Muscle of leg (tissue), 3 donors: ENCODE measurements at regions not wholly inside any gene's neighbourhood (a gene's known extent, or its start where the extent isn't known, plus 50 kb on each side); places are given as distances from the start of the nearest gene placed in this dataset.

Experiments used
- DNase-seq: peaks from one replicate; pipeline ENCODE4 v3.0.0; 2013
- H3K27ac ChIP-seq: one replicate; pipeline ENCODE4 v1.5.1; 2013; ENCODE audit warnings: mild to moderate bottlenecking, low read length, control low read depth
- H3K27me3 ChIP-seq: one replicate; pipeline ENCODE4 v1.6.1; 2013; ENCODE audit warnings: low read length; ENCODE audit not compliant: control insufficient read depth, insufficient read depth
- H3K36me3 ChIP-seq: one replicate; pipeline ENCODE4 v1.6.1; 2013; ENCODE audit warnings: low read length; ENCODE audit not compliant: control insufficient read depth, insufficient read depth
- H3K4me1 ChIP-seq: one replicate; pipeline ENCODE4 v1.6.1; 2013; ENCODE audit warnings: low read length; ENCODE audit not compliant: control insufficient read depth, insufficient read depth
- H3K4me3 ChIP-seq: one replicate; pipeline ENCODE4 v1.5.1; 2013; ENCODE audit warnings: low read length, control low read depth
- H3K9me3 ChIP-seq: replicated peaks from 2 replicates; pipeline ENCODE4 v1.6.1; 2013; ENCODE audit warnings: low read depth, low read length; ENCODE audit not compliant: control insufficient read depth
- WGBS: methylation state at CpG from one replicate; pipeline ENCODE4 v1.1.5; 2013; ENCODE audit warnings: missing lambda C conversion rate; ENCODE audit not compliant: insufficient coverage; 5-methylcytosine and 5-hydroxymethylcytosine counted together

DNA sequence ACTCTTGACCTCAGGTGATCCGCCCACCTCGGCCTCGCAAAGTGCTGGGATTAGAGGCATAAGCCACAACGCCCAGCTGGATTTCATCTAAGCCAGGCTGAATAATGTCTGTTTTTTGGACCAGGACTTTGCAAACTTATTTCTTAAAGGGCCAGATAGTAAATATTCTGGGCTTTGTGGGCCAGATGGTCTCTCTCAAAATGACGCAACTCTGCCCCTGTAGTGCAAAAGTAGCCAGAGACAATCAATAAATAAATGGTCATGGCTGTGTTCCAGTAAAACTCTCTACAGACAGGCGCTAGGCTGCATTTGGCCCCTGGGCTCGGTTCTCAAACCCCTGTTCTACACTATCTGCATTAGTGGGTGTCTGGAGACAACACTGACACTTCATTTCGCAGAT, 121.9 kb upstream of the CDH13 start:
- peaks cover 8% of the 10 kb centered on the region for H3K9me3 ChIP-seq
- H3K36me3 ChIP-seq: no peaks in the 10 kb centered on the region
- no peak overlapping the region for H3K4me3 ChIP-seq
- H3K4me1 ChIP-seq: peaks cover 21% of the 10 kb centered on the region
- DNase-seq: peak; percentile 74
- no peak overlapping the region for H3K27ac ChIP-seq
- 21% methylated on average over 8 of the region's 8 CpGs for WGBS
- H3K27me3 ChIP-seq: no peaks in the 10 kb centered on the region

- Histone ChIP-seq H3K27me3 (no peaks in the 10 kb centered on the region), H3K36me3 (no peaks in the 10 kb centered on the region), H3K4me1 (no peaks in the 10 kb centered on the region), H3K9me3 (no peaks in the 10 kb centered on the region), H3K27ac (no peak overlapping the region), H3K4me3 (no peak overlapping the region)
- no peak for DNase-seq
- 74% methylated on average over 3 of the region's 4 CpGs for WGBS
These were observed 127.5 kb upstream of the CDH13 start for GRCh38 chr16:82499302-82499701.

DNA sequence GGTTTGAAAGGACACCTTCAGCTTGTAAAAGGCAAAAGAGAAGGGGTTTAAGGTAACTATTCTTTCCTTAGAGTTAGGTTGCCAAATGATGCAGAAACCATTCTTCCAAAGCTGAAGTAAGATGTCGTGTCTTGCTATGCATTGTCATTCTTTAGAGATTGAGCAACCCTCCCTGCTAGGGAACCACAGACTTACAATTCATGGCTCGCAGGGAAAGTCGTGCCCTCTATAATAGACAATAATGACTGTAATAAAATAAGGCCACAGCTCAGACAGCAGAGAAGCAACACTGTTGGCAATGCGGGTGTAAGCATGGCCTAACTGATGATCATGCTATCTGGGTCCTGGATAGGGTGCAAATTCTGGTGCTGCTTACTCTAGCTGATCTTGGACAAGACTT, 129.6 kb upstream of the CDH13 start:
- Histone ChIP-seq H3K4me1 (no peaks in the 10 kb centered on the region), H3K9me3 (no peaks in the 10 kb centered on the region), H3K36me3 (no peaks in the 10 kb centered on the region), H3K27ac (no peak overlapping the region), H3K4me3 (no peak overlapping the region), H3K27me3 (no peaks in the 10 kb centered on the region)
- no peak for DNase-seq
- WGBS: 100% methylated on average over 1 of the region's 4 CpGs

DNA sequence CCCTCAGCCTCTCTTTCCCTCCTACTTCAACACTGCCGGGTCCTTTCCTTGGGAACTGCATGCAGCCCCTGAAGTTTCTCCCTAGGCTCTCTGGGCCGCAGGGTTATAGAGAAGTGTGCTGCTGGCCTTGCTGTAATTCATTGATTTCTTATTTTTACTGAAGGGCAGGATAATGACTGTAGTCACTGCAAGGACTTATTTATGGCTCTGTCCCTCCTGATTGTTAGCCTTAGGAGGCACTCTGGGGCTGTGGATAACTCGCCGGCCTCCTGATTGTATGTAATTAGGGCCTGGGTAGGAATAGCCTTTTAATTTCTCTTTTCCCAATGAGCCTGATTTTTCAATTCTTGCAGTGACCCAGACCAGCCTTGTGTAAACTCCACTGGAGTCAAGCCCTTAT, 138.3 kb upstream of the CDH13 start:
- Histone ChIP-seq H3K4me3 (no peak overlapping the region), H3K4me1 (no peaks in the 10 kb centered on the region)
- WGBS: 60% methylated on average over 1 of the region's 4 CpGs

DNA sequence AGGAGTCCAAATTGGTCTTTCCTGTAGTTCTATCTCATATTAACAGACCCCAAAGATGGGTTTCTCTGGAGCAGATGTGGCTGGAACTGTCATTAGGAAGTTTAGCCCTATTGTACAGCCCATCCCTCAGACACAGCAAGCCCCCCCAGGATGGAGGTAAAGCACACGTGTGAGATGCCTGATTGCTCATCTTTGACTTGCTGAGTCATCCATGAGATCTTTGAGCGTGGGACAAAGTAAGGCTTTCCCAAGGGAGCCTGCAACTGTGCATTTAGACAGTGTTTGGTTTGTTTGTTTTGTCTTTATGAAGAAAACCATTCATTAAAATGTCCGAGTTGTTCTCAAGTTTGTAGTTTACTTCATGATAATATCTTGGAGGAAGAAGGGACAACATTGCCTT, 145.3 kb upstream of the CDH13 start:
- peaks cover 2% of the 10 kb centered on the region for H3K27me3 ChIP-seq
- H3K4me1 ChIP-seq: no peaks in the 10 kb centered on the region
- no peak for DNase-seq
- H3K4me3 ChIP-seq: no peak overlapping the region
- no peaks in the 10 kb centered on the region for H3K36me3 ChIP-seq
- H3K27ac ChIP-seq: no peak overlapping the region
- WGBS: 61% methylated on average over 2 of the region's 3 CpGs
- no peaks in the 10 kb centered on the region for H3K9me3 ChIP-seq

More for the DNA sequence above, 138.3 kb upstream of the CDH13 start:
- no peak for DNase-seq
- Histone ChIP-seq H3K27me3 (no peaks in the 10 kb centered on the region), H3K36me3 (no peaks in the 10 kb centered on the region), H3K9me3 (no peaks in the 10 kb centered on the region), H3K27ac (no peak overlapping the region)

GRCh38 chr16:82476786-82477185, 150.0 kb upstream of the CDH13 start:
- WGBS: 67% methylated on average over 3 of the region's 5 CpGs

GRCh38 chr16:82470620-82471152, 156.1 kb upstream of the CDH13 start:
- Histone ChIP-seq H3K9me3 (peaks cover 4% of the 10 kb centered on the region), H3K27ac (no peak overlapping the region), H3K4me1 (peaks cover 16% of the 10 kb centered on the region), H3K36me3 (no peaks in the 10 kb centered on the region), H3K4me3 (no peak overlapping the region), H3K27me3 (peaks cover 2% of the 10 kb centered on the region)
- WGBS: 40% methylated on average over 3 of the region's 8 CpGs
- peak; percentile 64 for DNase-seq

More at GRCh38 chr16:82476786-82477185, 150.0 kb upstream of the CDH13 start:
- H3K27me3 ChIP-seq: peaks cover 4% of the 10 kb centered on the region
- no peaks in the 10 kb centered on the region for H3K36me3 ChIP-seq
- H3K4me3 ChIP-seq: no peak overlapping the region
- H3K27ac ChIP-seq: no peak overlapping the region
- H3K9me3 ChIP-seq: peaks cover 4% of the 10 kb centered on the region
- no peak for DNase-seq
- no peaks in the 10 kb centered on the region for H3K4me1 ChIP-seq

DNA sequence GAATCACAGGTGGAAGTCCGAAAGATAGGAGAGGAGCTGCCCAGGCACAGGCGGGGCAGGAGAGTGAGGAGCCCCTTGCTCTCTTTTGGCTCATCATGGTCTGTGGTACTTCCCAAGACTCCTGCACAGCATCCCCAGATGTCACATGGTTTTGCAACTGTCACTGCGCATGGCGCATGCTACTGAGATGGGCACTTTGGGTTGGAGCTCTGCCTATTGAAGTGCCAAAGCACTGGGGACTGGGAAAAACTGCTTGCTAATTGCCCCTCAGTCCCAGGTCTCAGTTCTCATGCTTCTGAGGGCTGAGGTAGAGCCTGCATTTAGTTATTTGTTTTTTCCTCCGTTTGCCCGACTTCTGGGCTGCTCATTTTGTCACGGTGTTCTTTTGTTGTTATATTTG, 156.8 kb upstream of the CDH13 start:
- no peak overlapping the region for H3K4me3 ChIP-seq
- DNase-seq: peak; percentile 6
- H3K4me1 ChIP-seq: peaks cover 16% of the 10 kb centered on the region
- no peaks in the 10 kb centered on the region for H3K36me3 ChIP-seq
- peaks cover 4% of the 10 kb centered on the region for H3K9me3 ChIP-seq
- 80% methylated on average over 3 of the region's 7 CpGs for WGBS
- H3K27me3 ChIP-seq: peaks cover 2% of the 10 kb centered on the region
- H3K27ac ChIP-seq: no peak overlapping the region

DNA sequence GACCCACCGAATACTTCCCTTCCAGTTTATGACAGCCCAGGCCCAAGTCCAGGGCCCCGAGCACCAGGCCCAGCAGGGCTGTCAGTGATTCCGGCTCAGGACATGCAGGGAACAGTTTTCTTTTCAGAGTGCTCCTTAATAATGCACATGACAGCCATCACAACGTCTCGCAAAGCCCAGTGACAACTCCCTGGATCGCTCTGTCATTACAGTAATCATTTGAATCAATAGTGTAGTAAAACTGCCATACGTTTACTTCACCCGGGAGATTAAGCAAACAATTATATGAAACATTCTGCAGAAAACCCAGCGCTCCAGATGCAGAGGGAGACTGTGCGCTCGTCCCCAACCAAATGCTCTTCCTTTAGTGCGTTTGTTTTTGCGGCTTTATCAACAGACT, 162.6 kb upstream of the CDH13 start:
- peak; percentile 7 for DNase-seq
- H3K27ac ChIP-seq: no peak overlapping the region
- no peaks in the 10 kb centered on the region for H3K36me3 ChIP-seq
- no peaks in the 10 kb centered on the region for H3K4me1 ChIP-seq
- H3K4me3 ChIP-seq: no peak overlapping the region
- WGBS: 23% methylated on average over 7 of the region's 13 CpGs
- H3K9me3 ChIP-seq: no peaks in the 10 kb centered on the region
- H3K27me3 ChIP-seq: no peaks in the 10 kb centered on the region

GRCh38 chr16:82460766-82461165, 166.0 kb upstream of the CDH13 start:
- H3K4me1 ChIP-seq: no peaks in the 10 kb centered on the region
- no CpG with 5 or more reads among the region's 3 CpGs for WGBS
- H3K27ac ChIP-seq: no peak overlapping the region
- H3K36me3 ChIP-seq: no peaks in the 10 kb centered on the region
- no peaks in the 10 kb centered on the region for H3K27me3 ChIP-seq
- no peaks in the 10 kb centered on the region for H3K9me3 ChIP-seq
- no peak for DNase-seq
- no peak overlapping the region for H3K4me3 ChIP-seq
